ENCODE measurements at regions not wholly inside any gene's neighbourhood (a gene's known extent, or its start where the extent isn't known, plus 50 kb on each side); places are given as distances from the start of the nearest gene placed in this dataset.

GRCh38 chr21:22260274-22260673 is 1262.1 kb downstream of the NCAM2 start:
- no peak overlapping the region for H3K4me3 ChIP-seq (ENCODE audit: low read depth, low read length)
- no peaks in the 10 kb centered on the region for H3K27me3 ChIP-seq (replicated peaks)
- no peak for TF ChIP-seq CTCF (IDR thresholded peaks at IDR 0.05; ENCODE audit: low read depth, low read length, missing control alignments)
- H3K27ac ChIP-seq = no peak overlapping the region
- H3K36me3 ChIP-seq (replicated peaks) = no peaks in the 10 kb centered on the region
- in situ Hi-C loops (cut with HindIII; ENCODE audit: low pct_ligation_motif_present, low sequenced_read_pairs) = no loop called here
- DNase-seq = no peak

- H3K36me3 ChIP-seq (replicated peaks) = no peaks in the 10 kb centered on the region
- no peaks in the 10 kb centered on the region for H3K27me3 ChIP-seq (replicated peaks)
- H3K4me3 ChIP-seq (ENCODE audit: low read depth, low read length) = no peak overlapping the region
- in situ Hi-C loops (cut with HindIII; ENCODE audit: low pct_ligation_motif_present, low sequenced_read_pairs) = no loop called here
- no peak overlapping the region for H3K27ac ChIP-seq
- TF ChIP-seq CTCF (IDR thresholded peaks at IDR 0.05; ENCODE audit: low read depth, low read length, missing control alignments) = no peak
- DNase-seq = no peak
These were observed 1265.7 kb downstream of the NCAM2 start for GRCh38 chr21:22263890-22264289.

GRCh38 chr21:22277341-22277740 is 1279.1 kb downstream of the NCAM2 start:
- Histone ChIP-seq H3K27me3 (replicated peaks) (no peaks in the 10 kb centered on the region), H3K4me3 (ENCODE audit: low read depth, low read length) (no peak overlapping the region)
- DNase-seq = no peak

GRCh38 chr21:22278366-22278765 is 1280.2 kb downstream of the NCAM2 start:
- Histone ChIP-seq H3K4me3 (ENCODE audit: low read depth, low read length) (no peak overlapping the region), H3K27ac (no peak overlapping the region), H3K36me3 (replicated peaks) (no peaks in the 10 kb centered on the region), H3K27me3 (replicated peaks) (no peaks in the 10 kb centered on the region)
- DNase-seq = no peak
- in situ Hi-C loops (cut with HindIII; ENCODE audit: low pct_ligation_motif_present, low sequenced_read_pairs) = no loop called here
- no peak for TF ChIP-seq CTCF (IDR thresholded peaks at IDR 0.05; ENCODE audit: low read depth, low read length, missing control alignments)

More at GRCh38 chr21:22277341-22277740, 1279.1 kb downstream of the NCAM2 start:
- Histone ChIP-seq H3K27ac (no peak overlapping the region), H3K36me3 (replicated peaks) (no peaks in the 10 kb centered on the region)
- in situ Hi-C loops (cut with HindIII; ENCODE audit: low pct_ligation_motif_present, low sequenced_read_pairs) = no loop called here
- TF ChIP-seq CTCF (IDR thresholded peaks at IDR 0.05; ENCODE audit: low read depth, low read length, missing control alignments) = no peak

- no peak for TF ChIP-seq CTCF (IDR thresholded peaks at IDR 0.05; ENCODE audit: low read depth, low read length, missing control alignments)
- in situ Hi-C loops (cut with HindIII; ENCODE audit: low pct_ligation_motif_present, low sequenced_read_pairs) = no loop called here
- Histone ChIP-seq H3K27me3 (replicated peaks) (no peaks in the 10 kb centered on the region), H3K27ac (no peak overlapping the region), H3K36me3 (replicated peaks) (no peaks in the 10 kb centered on the region), H3K4me3 (ENCODE audit: low read depth, low read length) (no peak overlapping the region)
- DNase-seq = no peak
These were observed 1282.6 kb downstream of the NCAM2 start for GRCh38 chr21:22280851-22281250.

GRCh38 chr21:22288885-22289499 is 1290.8 kb downstream of the NCAM2 start:
- no peak overlapping the region for H3K27ac ChIP-seq
- in situ Hi-C loops (cut with HindIII; ENCODE audit: low pct_ligation_motif_present, low sequenced_read_pairs) = no loop called here
- TF ChIP-seq CTCF (IDR thresholded peaks at IDR 0.05; ENCODE audit: low read depth, low read length, missing control alignments) = no peak
- no peaks in the 10 kb centered on the region for H3K27me3 ChIP-seq (replicated peaks)
- H3K4me3 ChIP-seq (ENCODE audit: low read depth, low read length) = no peak overlapping the region
- no peak for DNase-seq
- no peaks in the 10 kb centered on the region for H3K36me3 ChIP-seq (replicated peaks)
